ENCODE measurements at regions not wholly inside any gene's neighbourhood (a gene's known extent, or its start where the extent isn't known, plus 50 kb on each side); places are given as distances from the start of the nearest gene placed in this dataset.
"Not testable (repeated sequence)": the region's sequence is repeated elsewhere in the genome, so short reads cannot be mapped to it uniquely, and the experiment has no call there.

GRCh38 chr5:50588471-50588870 is 78.0 kb upstream of the PARP8 start:
- H3K4ac ChIP-seq (replicated peaks; ENCODE audit: insufficient read length, low read depth, low read length); H4K8ac ChIP-seq (ENCODE audit: extremely low read depth, insufficient read depth, low read length); H3K56ac ChIP-seq (replicated peaks; ENCODE audit: insufficient read length, low read depth, low read length); H3K4me3 ChIP-seq (ENCODE audit: extremely low read depth in 1 of 4, insufficient read depth in 2 of 4, low read depth in 3 of 4, low read length in 4 of 4); H3K27me3 ChIP-seq (replicated peaks in 1 of 4; ENCODE audit: control insufficient read depth in 3 of 4, extremely low read depth in 1 of 4, insufficient read depth in 3 of 4, low read length in 3 of 4); H2BK5ac ChIP-seq (ENCODE audit: low read depth, low read length); H3K18ac ChIP-seq (ENCODE audit: extremely low read depth, low read length); H3K4me2 ChIP-seq (ENCODE audit: insufficient read depth in 1 of 2, low read depth in 2 of 2, low read length in 2 of 2); CTCF ChIA-PET (ENCODE audit: partially characterized antibody); H2BK120ac ChIP-seq (replicated peaks; ENCODE audit: low read depth, low read length); H3K23ac ChIP-seq (ENCODE audit: insufficient read length); H3K36me3 ChIP-seq (ENCODE audit: control insufficient read depth in 2 of 4, insufficient read depth in 4 of 4, low read length in 3 of 4); H4K91ac ChIP-seq (replicated peaks; ENCODE audit: insufficient read length, low read length); H3K23me2 ChIP-seq (ENCODE audit: low read depth, low read length); DNase-seq (ENCODE audit: low read depth in 1 of 2, low spot score in 2 of 2); H3K27ac ChIP-seq (ENCODE audit: low read depth, low read length); POLR2A ChIA-PET (ENCODE audit: partially characterized antibody); H2BK12ac ChIP-seq (ENCODE audit: low read depth, low read length); H2AK5ac ChIP-seq (ENCODE audit: low read depth, low read length); H3K79me1 ChIP-seq (ENCODE audit: low read depth, low read length); H3K9me3 ChIP-seq (ENCODE audit: insufficient read depth in 2 of 2, low read depth in 1 of 2, low read length in 1 of 2); H2BK15ac ChIP-seq (ENCODE audit: low read length); H4K5ac ChIP-seq (ENCODE audit: insufficient read length, low read depth, low read length); H3K14ac ChIP-seq (ENCODE audit: insufficient read length); H2BK20ac ChIP-seq (ENCODE audit: low read length); FAIRE-seq; H3K9ac ChIP-seq (replicated peaks in 1 of 4; ENCODE audit: extremely low read depth in 1 of 4, low read depth in 3 of 4, low read length in 3 of 4); H3K79me2 ChIP-seq (ENCODE audit: control insufficient read depth in 1 of 2, insufficient read depth in 2 of 2, low read length in 2 of 2); H4K20me1 ChIP-seq (replicated peaks in 1 of 2; ENCODE audit: control insufficient read depth in 1 of 2, insufficient read depth in 2 of 2, low read length in 2 of 2): not testable (repeated sequence)
- Histone ChIP-seq H3K4me1 (replicated peaks in 1 of 4; ENCODE audit: control insufficient read depth in 3 of 4, insufficient read depth in 4 of 4, low read length in 3 of 4) (peaks cover 0 to 10% (median 2%) of the 10 kb centered on the region in 4 experiments; a peak in 2 of 7 replicates), H2AFZ (ENCODE audit: low read length) (peak overlapping the region; percentile 62; the same call in 1 of the 2 replicates)
- WGBS, 2 experiments (ENCODE audit: extremely low coverage in 1 of 2, insufficient coverage in 1 of 2, insufficient read length in 1 of 2, insufficient replicate concordance in 2 of 2, low coverage in 1 of 2, low lambda C conversion rate in 2 of 2, missing lambda C conversion rate in 1 of 2) = 77% methylated on average over 3 of the region's 6 CpGs; no CpG with 5 or more reads in 1 of the 2 experiments

- H2BK20ac ChIP-seq (ENCODE audit: low read length); H4K5ac ChIP-seq (ENCODE audit: insufficient read length, low read depth, low read length); H2BK120ac ChIP-seq (replicated peaks; ENCODE audit: low read depth, low read length); H4K20me1 ChIP-seq (replicated peaks in 1 of 2; ENCODE audit: control insufficient read depth in 1 of 2, insufficient read depth in 2 of 2, low read length in 2 of 2); H2BK15ac ChIP-seq (ENCODE audit: low read length); H3K4me1 ChIP-seq (replicated peaks in 1 of 4; ENCODE audit: control insufficient read depth in 3 of 4, insufficient read depth in 4 of 4, low read length in 3 of 4); H2BK5ac ChIP-seq (ENCODE audit: low read depth, low read length); H3K18ac ChIP-seq (ENCODE audit: extremely low read depth, low read length); H4K8ac ChIP-seq (ENCODE audit: extremely low read depth, insufficient read depth, low read length); POLR2A ChIA-PET (ENCODE audit: partially characterized antibody); H2AK5ac ChIP-seq (ENCODE audit: low read depth, low read length); H3K56ac ChIP-seq (replicated peaks; ENCODE audit: insufficient read length, low read depth, low read length); H3K27me3 ChIP-seq (replicated peaks in 1 of 4; ENCODE audit: control insufficient read depth in 3 of 4, extremely low read depth in 1 of 4, insufficient read depth in 3 of 4, low read length in 3 of 4); H3K9ac ChIP-seq (replicated peaks in 1 of 4; ENCODE audit: extremely low read depth in 1 of 4, low read depth in 3 of 4, low read length in 3 of 4); DNase-seq (ENCODE audit: low read depth in 1 of 2, low spot score in 2 of 2); H3K27ac ChIP-seq (ENCODE audit: low read depth, low read length); H3K79me2 ChIP-seq (ENCODE audit: control insufficient read depth in 1 of 2, insufficient read depth in 2 of 2, low read length in 2 of 2); H3K14ac ChIP-seq (ENCODE audit: insufficient read length); H2BK12ac ChIP-seq (ENCODE audit: low read depth, low read length); H3K23me2 ChIP-seq (ENCODE audit: low read depth, low read length); H3K79me1 ChIP-seq (ENCODE audit: low read depth, low read length); H4K91ac ChIP-seq (replicated peaks; ENCODE audit: insufficient read length, low read length); H3K23ac ChIP-seq (ENCODE audit: insufficient read length); H3K9me3 ChIP-seq (ENCODE audit: insufficient read depth in 2 of 2, low read depth in 1 of 2, low read length in 1 of 2); H3K36me3 ChIP-seq (ENCODE audit: control insufficient read depth in 2 of 4, insufficient read depth in 4 of 4, low read length in 3 of 4); H3K4me3 ChIP-seq (ENCODE audit: extremely low read depth in 1 of 4, insufficient read depth in 2 of 4, low read depth in 3 of 4, low read length in 4 of 4); H3K4ac ChIP-seq (replicated peaks; ENCODE audit: insufficient read length, low read depth, low read length); FAIRE-seq; H3K4me2 ChIP-seq (ENCODE audit: insufficient read depth in 1 of 2, low read depth in 2 of 2, low read length in 2 of 2): not testable (repeated sequence)
- H2AFZ ChIP-seq (ENCODE audit: low read length) = 0 out of 2 replicates have a peak overlapping the region, but pooled peaks have one; percentile 44
- CTCF ChIA-PET (ENCODE audit: partially characterized antibody) = interaction anchor here (0.7 kb wide), 1 partner anchor 35 kb away, joined by 5 read pairs; no protein-coding TSS in a partner anchor
- WGBS, 2 experiments (ENCODE audit: extremely low coverage in 1 of 2, insufficient coverage in 1 of 2, insufficient read length in 1 of 2, insufficient replicate concordance in 2 of 2, low coverage in 1 of 2, low lambda C conversion rate in 2 of 2, missing lambda C conversion rate in 1 of 2) = 93% methylated on average over 5 of the region's 5 CpGs; no CpG with 5 or more reads in 1 of the 2 experiments
Measured at GRCh38 chr5:50590444-50591189, 75.8 kb upstream of the PARP8 start.
